ENCODE measurements at regions not wholly inside any gene's neighbourhood (a gene's known extent, or its start where the extent isn't known, plus 50 kb on each side); places are given as distances from the start of the nearest gene placed in this dataset.

- intact Hi-C loops (cut with DNase I, micrococcal nuclease): loop anchor here in 1 of 2 donors (10.0 kb wide), 1 partner anchor 183 kb away; no protein-coding TSS in a partner anchor
- ATAC-seq (no peak), DNase-seq (no peak)
Measured at GRCh38 chr12:76611533-76611932, 52.0 kb upstream of the OSBPL8 start.

- ATAC-seq (no peak), DNase-seq (no peak)
- intact Hi-C loops (cut with DNase I, micrococcal nuclease): loop anchor here in 1 of 2 donors (10.0 kb wide), 1 partner anchor 180 kb away; no protein-coding TSS in a partner anchor
Measured at GRCh38 chr12:76614364-76614763, 54.8 kb upstream of the OSBPL8 start.

- no peak for ATAC-seq
- DNase-seq: no peak
- intact Hi-C loops (cut with DNase I, micrococcal nuclease): loop anchor here in 1 of 2 donors (10.0 kb wide), 1 partner anchor 177 kb away; no protein-coding TSS in a partner anchor
Measured at GRCh38 chr12:76618031-76618430, 58.5 kb upstream of the OSBPL8 start.

- ATAC-seq (peak; percentile 78), DNase-seq (peak; percentile 56 to 77)
- intact Hi-C loops (cut with DNase I, micrococcal nuclease): loop anchor here in 1 of 2 donors (5.0 kb wide), 1 partner anchor 171 kb away; no protein-coding TSS in a partner anchor
Measured at GRCh38 chr12:76621582-76622024, 62.0 kb upstream of the OSBPL8 start.

- ATAC-seq (no peak), DNase-seq (no peak)
- intact Hi-C loops (cut with DNase I, micrococcal nuclease): loop anchor here in 1 of 2 donors (5.0 kb wide), 1 partner anchor 170 kb away; no protein-coding TSS in a partner anchor
Measured at GRCh38 chr12:76622351-76622750, 62.8 kb upstream of the OSBPL8 start.

- no peak for ATAC-seq
- DNase-seq: no peak
- intact Hi-C loops (cut with DNase I, micrococcal nuclease): loop anchor here in 1 of 2 donors (5.0 kb wide), 1 partner anchor 169 kb away; no protein-coding TSS in a partner anchor
Measured at GRCh38 chr12:76622915-76623314, 63.3 kb upstream of the OSBPL8 start.

- intact Hi-C loops (cut with DNase I, micrococcal nuclease): loop anchor here in 1 of 2 donors (5.0 kb wide), 1 partner anchor 168 kb away; no protein-coding TSS in a partner anchor
- ATAC-seq: peak; percentile 91
- DNase-seq: peak in 1 of 2 donors; percentile 9
Measured at GRCh38 chr12:76623931-76624330, 64.4 kb upstream of the OSBPL8 start.

GRCh38 chr12:76627346-76628135 lies 68.0 kb upstream of the OSBPL8 start:
- ATAC-seq (no peak), DNase-seq (no peak)
- intact Hi-C loops (cut with DNase I, micrococcal nuclease): no loop called here

- ATAC-seq (no peak), DNase-seq (no peak)
- intact Hi-C loops (cut with DNase I, micrococcal nuclease): no loop called here
Measured at GRCh38 chr12:76628745-76629144, 69.2 kb upstream of the OSBPL8 start.

GRCh38 chr12:76631741-76632140 lies 72.2 kb upstream of the OSBPL8 start:
- no peak for ATAC-seq
- intact Hi-C loops (cut with DNase I, micrococcal nuclease): no loop called here

GRCh38 chr12:76633415-76633814 lies 73.8 kb upstream of the OSBPL8 start:
- ATAC-seq: peak; percentile 54
- no peak for DNase-seq
- intact Hi-C loops (cut with DNase I, micrococcal nuclease): no loop called here

More at GRCh38 chr12:76631741-76632140, 72.2 kb upstream of the OSBPL8 start:
- no peak for DNase-seq

- DNase-seq (no peak), ATAC-seq (no peak)
- intact Hi-C loops (cut with DNase I, micrococcal nuclease): no loop called here
Measured at GRCh38 chr12:76634133-76634532, 74.6 kb upstream of the OSBPL8 start.

GRCh38 chr12:76636121-76636692 lies 76.6 kb upstream of the OSBPL8 start:
- DNase-seq (no peak), ATAC-seq (no peak)
- intact Hi-C loops (cut with DNase I, micrococcal nuclease): no loop called here

- intact Hi-C loops (cut with DNase I, micrococcal nuclease): no loop called here
Measured at GRCh38 chr12:76637807-76638206, 78.2 kb upstream of the OSBPL8 start.

GRCh38 chr12:76639646-76640045 lies 80.1 kb upstream of the OSBPL8 start:
- intact Hi-C loops (cut with DNase I, micrococcal nuclease): no loop called here
- DNase-seq (no peak), ATAC-seq (no peak)

More at GRCh38 chr12:76637807-76638206, 78.2 kb upstream of the OSBPL8 start:
- DNase-seq: no peak
- no peak for ATAC-seq

GRCh38 chr12:76641073-76641472 lies 81.5 kb upstream of the OSBPL8 start:
- no peak for DNase-seq
- no peak for ATAC-seq
- intact Hi-C loops (cut with DNase I, micrococcal nuclease): no loop called here

GRCh38 chr12:76641961-76642360 lies 82.4 kb upstream of the OSBPL8 start:
- no peak for ATAC-seq
- DNase-seq: no peak

GRCh38 chr12:76643438-76643837 lies 83.9 kb upstream of the OSBPL8 start:
- intact Hi-C loops (cut with DNase I, micrococcal nuclease): no loop called here
- no peak for DNase-seq
- ATAC-seq: no peak

More at GRCh38 chr12:76641961-76642360, 82.4 kb upstream of the OSBPL8 start:
- intact Hi-C loops (cut with DNase I, micrococcal nuclease): no loop called here

GRCh38 chr12:76644950-76645349 lies 85.4 kb upstream of the OSBPL8 start:
- intact Hi-C loops (cut with DNase I, micrococcal nuclease): no loop called here
- no peak for DNase-seq
- ATAC-seq: no peak

GRCh38 chr12:76645934-76646333 lies 86.4 kb upstream of the OSBPL8 start:
- DNase-seq (no peak), ATAC-seq (no peak)
- intact Hi-C loops (cut with DNase I, micrococcal nuclease): no loop called here

Measured in left colon (tissue), 2 donors.